B cell (primary cell): ENCODE measurements at regions not wholly inside any gene's neighbourhood (a gene's known extent, or its start where the extent isn't known, plus 50 kb on each side); places are given as distances from the start of the nearest gene placed in this dataset.

Experiments
- CTCF ChIP-seq: fragments of 200-600 bp; IDR thresholded peaks from one replicate; pipeline ENCODE4 v1.8.0; 2022; ENCODE audit warnings: antibody characterized with exemption, mild to moderate bottlenecking
- EZH2 ChIP-seq: IDR thresholded peaks from 2 replicates; pipeline ENCODE4 v1.6.1; 2012; ENCODE audit warnings: borderline replicate concordance, low read depth, mild to moderate bottlenecking, moderate library complexity, low read length; ENCODE audit not compliant: insufficient read depth, poor library complexity, severe bottlenecking

- TF ChIP-seq CTCF (no peak), EZH2 (no peak)
Measured at GRCh38 chr20:10877342-10877741, 203.5 kb upstream of the JAG1 start.
